Hepatocyte (in vitro differentiated cells): ENCODE measurements at regions not wholly inside any gene's neighbourhood (a gene's known extent, or its start where the extent isn't known, plus 50 kb on each side); places are given as distances from the start of the nearest gene placed in this dataset.

Source experiments
- DNase-seq: peaks from one replicate; pipeline ENCODE4 v3.0.0-alpha.2; 2016; ENCODE audit warnings: low spot score
- H2AFZ ChIP-seq: fragments of 200-600 bp; sonication (generic); 2 replicates; pipeline ENCODE4 v1.6.0; 2016; ENCODE audit warnings: antibody characterized with exemption, mild to moderate bottlenecking
- H3K27ac ChIP-seq: fragments of 200-600 bp; sonication (generic); 2 replicates; pipeline ENCODE4 v1.5.1; 2016; ENCODE audit warnings: mild to moderate bottlenecking
- H3K27me3 ChIP-seq: fragments of 200-600 bp; sonication (generic); 2 replicates; pipeline ENCODE4 v1.6.1; 2016
- H3K36me3 ChIP-seq: fragments of 200-600 bp; sonication (generic); replicated peaks from 2 replicates; pipeline ENCODE4 v1.5.1; 2016; ENCODE audit warnings: low read depth; ENCODE audit not compliant: insufficient read depth
- H3K4me1 ChIP-seq: fragments of 200-600 bp; sonication (generic); 2 replicates; pipeline ENCODE4 v1.5.1; 2016; ENCODE audit warnings: mild to moderate bottlenecking, moderate library complexity; ENCODE audit not compliant: insufficient read depth
- H3K4me2 ChIP-seq: fragments of 200-600 bp; sonication (generic); 2 replicates; pipeline ENCODE4 v1.6.0; 2016
- H3K4me3 ChIP-seq: fragments of 200-600 bp; sonication (generic); 2 replicates; pipeline ENCODE4 v1.5.1; 2016; ENCODE audit warnings: mild to moderate bottlenecking
- H3K79me2 ChIP-seq: fragments of 200-600 bp; sonication (generic); 2 replicates; pipeline ENCODE4 v1.6.0; 2017; ENCODE audit warnings: mild to moderate bottlenecking
- H3K9me2 ChIP-seq: fragments of 200-600 bp; sonication (generic); replicated peaks from 2 replicates; pipeline ENCODE4 v1.6.0; 2017; ENCODE audit warnings: mild to moderate bottlenecking; ENCODE audit not compliant: insufficient read depth
- H3K9me3 ChIP-seq: fragments of 200-600 bp; sonication (generic); 2 replicates; pipeline ENCODE4 v1.5.1; 2016; ENCODE audit warnings: low read depth, mild to moderate bottlenecking
- H4K20me1 ChIP-seq: fragments of 200-600 bp; sonication (generic); 2 replicates; pipeline ENCODE4 v1.6.0; 2016; ENCODE audit warnings: mild to moderate bottlenecking; ENCODE audit not compliant: insufficient read depth, poor library complexity, severe bottlenecking
- EZH2 ChIP-seq: fragments of 200-600 bp; sonication (generic); IDR thresholded peaks from 2 replicates; pipeline ENCODE4 v1.6.1; 2016; ENCODE audit warnings: antibody characterized with exemption, mild to moderate bottlenecking, borderline replicate concordance
- EZH2phosphoT487 ChIP-seq: fragments of 200-600 bp; sonication (generic); IDR thresholded peaks from one replicate; pipeline ENCODE4 v1.6.1; 2018; ENCODE audit warnings: antibody characterized with exemption, mild to moderate bottlenecking, low read depth, moderate library complexity; ENCODE audit not compliant: unreplicated experiment, severe bottlenecking
- WGBS: methylation state at CpG from one replicate; pipeline ENCODE4 v1.1.6; 2016; ENCODE audit warnings: low lambda C conversion rate; ENCODE audit errors: missing lambda C conversion rate; 5-methylcytosine and 5-hydroxymethylcytosine counted together
- TF ChIP-seq, protein P1 (sequence below): fragments of 200-600 bp; sonication (generic); IDR thresholded peaks from 2 replicates; pipeline ENCODE4 v1.5.1; 2016; ENCODE audit warnings: antibody characterized with exemption, mild to moderate bottlenecking; ENCODE audit not compliant: poor library complexity

DNA sequence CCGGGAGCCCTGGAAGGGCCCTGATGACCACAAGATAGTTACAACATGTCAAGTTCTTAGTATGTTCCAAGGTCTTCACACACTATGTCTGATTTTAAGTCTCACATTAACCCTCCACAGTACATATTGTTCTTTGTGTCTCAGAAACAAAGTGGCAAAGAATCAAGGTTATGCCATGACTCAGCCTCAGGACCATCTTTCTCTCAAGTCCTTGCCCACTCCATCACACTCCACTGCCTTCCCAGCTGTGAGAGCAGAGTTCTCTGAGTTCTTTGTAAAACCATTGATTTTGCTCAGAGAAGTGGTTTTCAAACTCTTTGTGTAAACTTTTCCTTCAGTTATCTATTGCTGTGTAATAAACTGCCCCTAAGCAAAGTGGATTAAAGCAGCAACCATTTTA is 67.9 kb upstream of the C3orf80 start:
- Histone ChIP-seq H3K9me3 (no peaks in the 10 kb centered on the region), H3K27me3 (no peaks in the 10 kb centered on the region), H3K4me1 (no peaks in the 10 kb centered on the region), H4K20me1 (no peaks in the 10 kb centered on the region), H3K36me3 (no peaks in the 10 kb centered on the region), H3K9me2 (no peaks in the 10 kb centered on the region), H3K4me3 (no peak overlapping the region), H3K27ac (no peak overlapping the region), H2AFZ (no peak overlapping the region), H3K4me2 (no peak overlapping the region), H3K79me2 (no peaks in the 10 kb centered on the region)
- DNase-seq = no peak
- TF ChIP-seq, protein P1, sequence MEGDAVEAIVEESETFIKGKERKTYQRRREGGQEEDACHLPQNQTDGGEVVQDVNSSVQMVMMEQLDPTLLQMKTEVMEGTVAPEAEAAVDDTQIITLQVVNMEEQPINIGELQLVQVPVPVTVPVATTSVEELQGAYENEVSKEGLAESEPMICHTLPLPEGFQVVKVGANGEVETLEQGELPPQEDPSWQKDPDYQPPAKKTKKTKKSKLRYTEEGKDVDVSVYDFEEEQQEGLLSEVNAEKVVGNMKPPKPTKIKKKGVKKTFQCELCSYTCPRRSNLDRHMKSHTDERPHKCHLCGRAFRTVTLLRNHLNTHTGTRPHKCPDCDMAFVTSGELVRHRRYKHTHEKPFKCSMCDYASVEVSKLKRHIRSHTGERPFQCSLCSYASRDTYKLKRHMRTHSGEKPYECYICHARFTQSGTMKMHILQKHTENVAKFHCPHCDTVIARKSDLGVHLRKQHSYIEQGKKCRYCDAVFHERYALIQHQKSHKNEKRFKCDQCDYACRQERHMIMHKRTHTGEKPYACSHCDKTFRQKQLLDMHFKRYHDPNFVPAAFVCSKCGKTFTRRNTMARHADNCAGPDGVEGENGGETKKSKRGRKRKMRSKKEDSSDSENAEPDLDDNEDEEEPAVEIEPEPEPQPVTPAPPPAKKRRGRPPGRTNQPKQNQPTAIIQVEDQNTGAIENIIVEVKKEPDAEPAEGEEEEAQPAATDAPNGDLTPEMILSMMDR = no peak
- TF ChIP-seq EZH2phosphoT487 (no peak), EZH2 (no peak)
- 89% methylated on average over 1 of the region's 1 CpG for WGBS

DNA sequence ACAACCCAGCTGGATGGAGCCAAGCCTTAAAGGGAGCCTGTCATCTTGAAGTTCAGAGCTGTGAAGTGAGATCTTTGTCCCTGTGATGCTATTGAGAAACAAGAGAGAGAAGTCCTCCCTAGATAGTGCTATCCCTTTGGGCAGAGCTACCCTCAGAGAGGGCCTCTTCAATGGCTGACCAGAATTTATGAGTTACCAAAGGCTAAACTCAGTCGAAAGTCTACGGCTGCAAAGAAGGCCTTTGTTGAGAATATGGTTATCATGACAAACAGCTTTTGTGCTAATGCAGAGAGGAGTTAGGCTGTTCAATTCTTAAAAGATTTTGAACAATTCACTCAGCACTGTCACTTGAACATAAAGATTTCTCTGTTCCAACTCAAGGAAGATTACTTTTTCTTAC is 65.9 kb upstream of the C3orf80 start:
- no peaks in the 10 kb centered on the region for H3K9me3 ChIP-seq
- H3K27ac ChIP-seq = no peak overlapping the region
- no peak overlapping the region for H3K4me2 ChIP-seq
- H4K20me1 ChIP-seq = no peaks in the 10 kb centered on the region
- no peak overlapping the region for H2AFZ ChIP-seq
- no peaks in the 10 kb centered on the region for H3K4me1 ChIP-seq
- H3K27me3 ChIP-seq = no peaks in the 10 kb centered on the region
- no peaks in the 10 kb centered on the region for H3K79me2 ChIP-seq
- H3K9me2 ChIP-seq = no peaks in the 10 kb centered on the region
- TF ChIP-seq EZH2 (no peak), EZH2phosphoT487 (no peak)
- TF ChIP-seq, protein P1 = no peak
- no peak for DNase-seq
- 76% methylated on average over 2 of the region's 2 CpGs for WGBS
- no peak overlapping the region for H3K4me3 ChIP-seq
- no peaks in the 10 kb centered on the region for H3K36me3 ChIP-seq

DNA sequence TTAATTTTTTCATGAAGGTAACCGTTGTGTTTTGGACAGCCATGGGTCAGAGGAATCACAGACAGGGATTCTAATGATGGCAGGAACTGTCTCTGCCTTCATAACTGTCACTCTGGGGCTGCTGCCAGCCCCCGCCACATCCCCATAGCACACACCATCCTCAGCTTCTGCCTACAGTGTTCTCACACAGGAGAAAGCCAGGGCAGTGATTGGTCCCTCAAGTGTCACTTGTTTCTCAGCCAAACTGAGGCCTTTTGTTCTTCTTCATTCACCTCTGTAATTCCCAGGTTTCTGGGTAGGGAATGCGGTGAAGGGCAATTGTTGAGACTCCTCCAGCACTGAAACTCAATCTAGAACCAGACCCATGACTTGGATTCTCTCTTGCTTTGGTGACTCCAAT is 65.4 kb upstream of the C3orf80 start:
- H3K36me3 ChIP-seq = no peaks in the 10 kb centered on the region
- no peaks in the 10 kb centered on the region for H3K79me2 ChIP-seq
- H3K4me3 ChIP-seq = no peak overlapping the region
- H3K27ac ChIP-seq = no peak overlapping the region
- DNase-seq = no peak
- no peak for TF ChIP-seq EZH2
- TF ChIP-seq EZH2phosphoT487 = no peak
- TF ChIP-seq, protein P1 = no peak
- no peaks in the 10 kb centered on the region for H4K20me1 ChIP-seq
- H3K9me2 ChIP-seq = no peaks in the 10 kb centered on the region
- no peaks in the 10 kb centered on the region for H3K27me3 ChIP-seq
- whole genome bisulfite sequencing = 87% methylated on average over 3 of the region's 3 CpGs
- H3K4me2 ChIP-seq = no peak overlapping the region
- H3K9me3 ChIP-seq = no peaks in the 10 kb centered on the region
- H2AFZ ChIP-seq = no peak overlapping the region
- H3K4me1 ChIP-seq = no peaks in the 10 kb centered on the region

DNA sequence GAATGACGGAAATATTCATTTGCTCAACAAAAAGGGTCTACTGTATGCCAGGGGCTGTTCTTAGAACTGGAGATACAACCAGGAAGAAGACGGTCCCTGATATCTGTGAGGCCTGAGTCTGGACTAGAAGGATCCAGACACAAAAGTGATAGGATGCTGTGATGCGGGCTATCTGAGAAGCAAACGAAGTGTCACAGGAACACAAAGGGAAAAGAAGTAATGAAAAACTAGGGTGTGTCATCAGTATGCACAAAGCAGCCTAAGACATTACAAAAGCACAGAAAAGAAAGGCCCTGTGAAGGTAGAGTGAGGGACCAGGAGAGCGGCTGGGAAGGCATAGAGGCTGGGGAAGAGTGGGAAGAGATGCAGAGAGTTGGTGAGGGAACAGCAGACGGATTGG is 63.3 kb upstream of the C3orf80 start:
- Histone ChIP-seq H3K9me3 (no peaks in the 10 kb centered on the region), H3K4me1 (no peaks in the 10 kb centered on the region), H3K36me3 (no peaks in the 10 kb centered on the region), H3K27me3 (no peaks in the 10 kb centered on the region), H3K4me3 (no peak overlapping the region), H2AFZ (no peak overlapping the region), H4K20me1 (no peaks in the 10 kb centered on the region), H3K27ac (no peak overlapping the region), H3K79me2 (no peaks in the 10 kb centered on the region), H3K4me2 (no peak overlapping the region), H3K9me2 (no peaks in the 10 kb centered on the region)
- TF ChIP-seq EZH2 (no peak), EZH2phosphoT487 (no peak)
- TF ChIP-seq, protein P1 = no peak
- no peak for DNase-seq
- WGBS = 95% methylated on average over 6 of the region's 6 CpGs
